Endothelial cell of umbilical vein (primary cell): ENCODE measurements at regions not wholly inside any gene's neighbourhood (a gene's known extent, or its start where the extent isn't known, plus 50 kb on each side); places are given as distances from the start of the nearest gene placed in this dataset.

Experiments used
- BruUV-seq: library from RNA; stranded (reverse); fragments of 400-500 nt; replicated peaks from 2 replicates; lab custom pipeline; 2021; lab: Mats Ljungman, UMichigan
- CTCF ChIA-PET: fragments of 300-600, 350-600 bp; sonication (Branson Sonifier 250); formaldehyde crosslinking; loops from one replicate; lab custom pipeline; 2021; ENCODE audit warnings: antibody characterized with exemption, inconsistent platforms; lab: Charles Lee
- POLR2A ChIA-PET: fragments of 300-600, 350-600 bp; sonication (Branson Sonifier 250); formaldehyde crosslinking; loops from one replicate; lab custom pipeline; 2021; ENCODE audit warnings: antibody characterized with exemption, inconsistent platforms; lab: Charles Lee
- DNase-seq: peaks from one replicate; pipeline ENCODE4 v3.0.0-alpha.2; 2011; ENCODE audit warnings: low read depth, low spot score
- FAIRE-seq: peaks from 2 replicates; lab custom pipeline; 2011; peaks lifted over from hg19 to GRCh38; lab: Jason Lieb, UNC
- H2AFZ ChIP-seq: 2 replicates; pipeline ENCODE4 v1.6.0; 2012; ENCODE audit warnings: low read depth, low read length, control low read depth, inconsistent platforms
- H3K27ac ChIP-seq: 2 replicates; pipeline ENCODE4 v1.5.1; 2011; ENCODE audit warnings: low read depth, mild to moderate bottlenecking, control low read depth, low read length, moderate library complexity; ENCODE audit not compliant: insufficient read depth
- H3K27me3 ChIP-seq, 2 experiments: 2 replicates each; pipeline versions ENCODE4 v1.6.0 to v1.6.1; 2011; ENCODE audit warnings: low read length in 2 of 2, mixed read lengths in 1 of 2; ENCODE audit not compliant: control insufficient read depth in 2 of 2, insufficient read depth in 2 of 2
- H3K36me3 ChIP-seq, 2 experiments: 2 replicates in 1 of 2; 3 replicates in 1 of 2; pipeline ENCODE4 v1.5.1; 2011; ENCODE audit warnings: low read length in 2 of 2, mild to moderate bottlenecking in 1 of 2, moderate library complexity in 1 of 2; ENCODE audit not compliant: control insufficient read depth in 2 of 2, insufficient read depth in 2 of 2; ENCODE audit errors: extremely low read depth in 1 of 2
- H3K4me1 ChIP-seq: 3 replicates; pipeline ENCODE4 v1.5.1; 2011; ENCODE audit warnings: mild to moderate bottlenecking, low read length; ENCODE audit not compliant: control insufficient read depth, insufficient read depth; ENCODE audit errors: extremely low read depth
- H3K4me2 ChIP-seq: 2 replicates; pipeline ENCODE4 v1.6.1; 2011; ENCODE audit warnings: low read length, control low read depth, mixed read lengths; ENCODE audit not compliant: insufficient read depth
- H3K4me3 ChIP-seq, 3 experiments: fragments of 200-600 bp in 1 of 3; sonication (generic), shearing (Covaris generic) in 1 of 3; replicated peaks in 1 of 3; 2 replicates each; pipeline ENCODE4 v1.5.1; 2011 to 2016; ENCODE audit warnings: control low read depth in 3 of 3, low read length in 3 of 3, mild to moderate bottlenecking in 2 of 3, inconsistent platforms in 1 of 3, low read depth in 1 of 3, moderate library complexity in 1 of 3; ENCODE audit not compliant: insufficient read depth in 1 of 3
- H3K79me2 ChIP-seq: 2 replicates; pipeline ENCODE4 v1.6.0; 2012; ENCODE audit warnings: low read length, inconsistent platforms; ENCODE audit not compliant: control insufficient read depth, insufficient read depth
- H3K9ac ChIP-seq: replicated peaks from 2 replicates; pipeline ENCODE3; 2011; ENCODE audit warnings: low read length, control low read depth; ENCODE audit not compliant: insufficient read depth; ENCODE audit errors: extremely low read depth
- H3K9me1 ChIP-seq: replicated peaks from 3 replicates; pipeline ENCODE4 v1.6.0; 2011; ENCODE audit warnings: mild to moderate bottlenecking, low read length; ENCODE audit not compliant: control insufficient read depth, insufficient read depth; ENCODE audit errors: extremely low read depth
- H3K9me3 ChIP-seq: replicated peaks from 2 replicates; pipeline ENCODE4 v1.5.1; 2012; ENCODE audit warnings: low read length, inconsistent platforms; ENCODE audit not compliant: control insufficient read depth, insufficient read depth
- H4K20me1 ChIP-seq: replicated peaks from 2 replicates; pipeline ENCODE3; 2011; ENCODE audit warnings: mild to moderate bottlenecking, low read length; ENCODE audit not compliant: control insufficient read depth, insufficient read depth; ENCODE audit errors: extremely low read depth
- CTCF ChIP-seq, 2 donors: IDR thresholded peaks; 1 replicate in 1 of 2; 2 replicates in 1 of 2; pipeline ENCODE4 v1.5.1; 2011; ENCODE audit warnings: low read length in 2 of 2, mild to moderate bottlenecking in 2 of 2, moderate library complexity in 2 of 2, control low read depth in 1 of 2, inconsistent platforms in 1 of 2, low read depth in 1 of 2; ENCODE audit not compliant: insufficient read depth in 1 of 2; ENCODE audit errors: extremely low read depth in 1 of 2
- EZH2 ChIP-seq: IDR thresholded peaks from 2 replicates; pipeline ENCODE4 v1.6.1; 2012; ENCODE audit warnings: borderline replicate concordance, low read depth, mild to moderate bottlenecking, moderate library complexity, low read length, inconsistent platforms; ENCODE audit not compliant: severe bottlenecking
- FOS ChIP-seq: IDR thresholded peaks from 2 replicates; pipeline ENCODE4 v1.6.1; 2011; ENCODE audit warnings: mild to moderate bottlenecking, low read length, moderate library complexity, borderline replicate concordance; ENCODE audit not compliant: insufficient read depth
- GATA2 ChIP-seq: IDR thresholded peaks from 2 replicates; pipeline ENCODE4 v1.7.0; 2011; ENCODE audit warnings: low read depth, mild to moderate bottlenecking, moderate library complexity, mixed read lengths, low read length; ENCODE audit not compliant: insufficient read length, insufficient read depth
- JUN ChIP-seq: IDR thresholded peaks from 2 replicates; pipeline ENCODE4 v1.6.1; 2011; ENCODE audit warnings: borderline replicate concordance, low read depth; ENCODE audit not compliant: insufficient read length, insufficient read depth
- MAX ChIP-seq: IDR thresholded peaks from 2 replicates; pipeline ENCODE4 v1.6.1; 2011; ENCODE audit not compliant: insufficient read depth, insufficient read length
- MYC ChIP-seq: IDR thresholded peaks from one replicate; pipeline ENCODE4 v1.6.1; 2011; ENCODE audit warnings: mild to moderate bottlenecking, low read depth, low read length
- POLR2A ChIP-seq: IDR thresholded peaks from 2 replicates; pipeline ENCODE4 v1.6.1; 2012; ENCODE audit warnings: low read depth, mild to moderate bottlenecking, control low read depth, low read length
- POLR2AphosphoS5 ChIP-seq: IDR thresholded peaks from 2 replicates; pipeline ENCODE4 v1.6.1; 2012; ENCODE audit warnings: low read depth, mild to moderate bottlenecking, control low read depth, low read length, moderate library complexity; ENCODE audit not compliant: insufficient read depth
- dilution Hi-C: fragments of 300-500 bp; cut with MboI; formaldehyde crosslinking; loops from one replicate; pipeline ENCODE4 v1.15.0; 2019; ENCODE audit warnings: low sequenced_read_pairs; ENCODE audit not compliant: extremely low pct_ligation_motif_present
- intact Hi-C: fragments of 100-400 bp; cut with micrococcal nuclease; formaldehyde crosslinking; loops from one replicate; pipeline ENCODE4 v1.10.0; 2022

- Histone ChIP-seq H3K9me3 (no peaks in the 10 kb centered on the region), H2AFZ (no peak overlapping the region), H3K79me2 (no peaks in the 10 kb centered on the region), H3K9me1 (no peaks in the 10 kb centered on the region), H3K27me3 (no peaks in the 10 kb centered on the region), H3K4me1 (no peaks in the 10 kb centered on the region), H3K9ac (no peak overlapping the region), H3K36me3 (no peaks in the 10 kb centered on the region), H3K27ac (no peak overlapping the region), H3K4me3 (no peak overlapping the region), H3K4me2 (no peak overlapping the region), H4K20me1 (no peaks in the 10 kb centered on the region)
- DNase-seq, result no peak
- dilution Hi-C loops, result no loop called here
- no peak for TF ChIP-seq FOS
- no peak for FAIRE-seq
- intact Hi-C loops, result no loop called here
- ChIA-PET CTCF (no interaction called here), POLR2A (no interaction called here)
- BruUV-seq, result no TSS peak
Measured at GRCh38 chr6:40263970-40264369, 323.2 kb downstream of the LRFN2 start.

GRCh38 chr6:40262363-40262762 is 324.8 kb downstream of the LRFN2 start:
- Histone ChIP-seq H3K4me3 (no peak overlapping the region), H3K9me3 (no peaks in the 10 kb centered on the region), H4K20me1 (no peaks in the 10 kb centered on the region), H3K27ac (no peak overlapping the region), H3K27me3 (no peaks in the 10 kb centered on the region), H3K4me2 (no peak overlapping the region), H3K36me3 (no peaks in the 10 kb centered on the region), H2AFZ (no peak overlapping the region), H3K9ac (no peak overlapping the region), H3K4me1 (no peaks in the 10 kb centered on the region), H3K79me2 (no peaks in the 10 kb centered on the region), H3K9me1 (no peaks in the 10 kb centered on the region)
- ChIA-PET POLR2A (no interaction called here), CTCF (no interaction called here)
- FAIRE-seq (no peak), DNase-seq (no peak)
- dilution Hi-C loops, result no loop called here
- TF ChIP-seq MAX (no peak), CTCF (IDR thresholded peaks at IDR 0.05; ENCODE audit: extremely low read depth in 1 of 2, insufficient read depth in 1 of 2, low read depth in 1 of 2, low read length in 2 of 2) (no peak), FOS (no peak), JUN (no peak), GATA2 (no peak), POLR2AphosphoS5 (no peak), MYC (no peak), EZH2 (no peak), POLR2A (no peak)
- intact Hi-C loops, result no loop called here
- no TSS peak for BruUV-seq
